Adrenal gland (tissue), 9 donors: ENCODE measurements at regions not wholly inside any gene's neighbourhood (a gene's known extent, or its start where the extent isn't known, plus 50 kb on each side); places are given as distances from the start of the nearest gene placed in this dataset.

Source experiments
- DNase-seq, 7 donors: peaks; one replicate each; pipeline ENCODE4 v3.0.0-alpha.2; 2019 to 2020
- H3K27ac ChIP-seq, 5 donors: fragments of 200-600 bp; sonication (generic) in 4 of 5; 1 replicate in 3 of 5; 2 replicates in 2 of 5; pipeline versions ENCODE4 v1.5.1 to v1.8.0; 2016 to 2020; ENCODE audit warnings: mild to moderate bottlenecking in 1 of 5
- H3K27me3 ChIP-seq: fragments of 200-600 bp; 2 replicates; pipeline ENCODE4 v1.8.0; 2021
- H3K36me3 ChIP-seq, 2 donors: fragments of 200-600 bp; replicated peaks in 1 of 2; 1 replicate in 1 of 2; 2 replicates in 1 of 2; pipeline versions ENCODE4 v1.5.1 to v1.8.0; 2018 to 2022
- H3K4me1 ChIP-seq, 2 donors: fragments of 200-600 bp; replicated peaks in 1 of 2; 1 replicate in 1 of 2; 2 replicates in 1 of 2; pipeline versions ENCODE4 v1.5.1 to v1.8.0; 2018 to 2021
- H3K4me3 ChIP-seq, 4 donors: fragments of 200-600 bp; sonication (generic) in 3 of 4; one replicate each; pipeline ENCODE4 v1.5.1; 2016 to 2018
- H3K9me3 ChIP-seq, 3 donors: fragments of 200-600 bp; sonication (generic) in 1 of 3; replicated peaks in 1 of 3; 1 replicate in 2 of 3; 2 replicates in 1 of 3; pipeline versions ENCODE4 v1.5.1 to v1.8.0; 2016 to 2021
- CTCF ChIP-seq, 6 experiments: fragments of 450-650 bp in 4 of 6; fragments of 200-600 bp in 2 of 6; sonication (generic) in 1 of 6; IDR thresholded peaks; 1 replicate in 5 of 6; 2 replicates in 1 of 6; pipeline versions ENCODE4 v1.5.1 to v1.8.0; 2016 to 2021; ENCODE audit warnings: antibody characterized with exemption in 6 of 6, mild to moderate bottlenecking in 2 of 6, moderate library complexity in 1 of 6
- POLR2A ChIP-seq, 2 donors: fragments of 450-650 bp; IDR thresholded peaks; one replicate each; pipeline ENCODE4 v1.6.1; 2017; ENCODE audit warnings: antibody characterized with exemption in 2 of 2, mild to moderate bottlenecking in 2 of 2, moderate library complexity in 1 of 2
- WGBS, 4 donors: extraction: QIAGEN DNeasy Blood & Tissue Kit in 2 of 4; methylation state at CpG; one replicate each; pipeline versions ENCODE4 v1.1.5 to v1.1.7; 2013 to 2017; 5-methylcytosine and 5-hydroxymethylcytosine counted together
- intact Hi-C, 2 donors: fragments of 100-400 bp; cut with DNase I; formaldehyde crosslinking; loops; one replicate each; pipeline versions ENCODE4 v1.14.1 to v1.15.0; 2022 to 2023
- donor health status: healthy with polysubstance abuse.
- donor health status: Bipolar disorder and iron deficiency.
- donor health status: DM: yes; HTN: yes; CAD: no.
- donor health status: DM: no; HTN: no; CAD: no.
- donor health status: DM: no; HTN: no; CAD: no.

DNA sequence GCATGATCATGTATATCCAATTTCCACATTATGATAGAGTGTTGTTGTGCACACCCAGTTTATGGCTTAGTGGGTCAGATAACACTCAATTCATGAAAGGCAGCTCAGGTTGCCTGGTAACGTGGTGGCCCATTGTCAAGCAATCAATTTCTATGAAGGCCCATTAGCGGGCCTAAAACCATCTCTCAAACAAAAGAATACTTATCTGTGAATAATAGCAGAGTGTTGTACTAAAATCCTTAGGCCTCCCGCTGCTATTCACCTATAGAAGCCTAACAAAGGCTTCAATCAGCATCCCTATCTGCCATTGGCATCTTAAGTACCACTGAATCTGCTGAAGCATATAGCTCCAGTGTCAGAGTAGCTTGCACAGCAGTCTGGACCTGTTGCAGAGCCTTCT, 849.6 kb upstream of the POU3F4 start:
- Histone ChIP-seq H3K27me3 (no peaks in the 10 kb centered on the region), H3K36me3 (no peaks in the 10 kb centered on the region), H3K27ac (no peak overlapping the region), H3K4me1 (no peaks in the 10 kb centered on the region), H3K4me3 (no peak overlapping the region), H3K9me3 (no peaks in the 10 kb centered on the region)
- TF ChIP-seq CTCF (IDR thresholded peaks at IDR 0.05), result no peak
- TF ChIP-seq POLR2A (IDR thresholded peaks at IDR 0.05), result no peak
- no peak for DNase-seq
- 48 to 74% (median 70%) methylated on average over 2 to 3 of the region's 3 CpGs for WGBS, 4 donors
- intact Hi-C loops, result no loop called here

GRCh38 chrX:82666355-82666754, 841.7 kb upstream of the POU3F4 start:
- H3K9me3 ChIP-seq, result no peaks in the 10 kb centered on the region
- TF ChIP-seq POLR2A (IDR thresholded peaks at IDR 0.05) (no peak), CTCF (IDR thresholded peaks at IDR 0.05) (no peak)
- H3K4me3 ChIP-seq, result no peak overlapping the region
- no peak for DNase-seq
- H3K27ac ChIP-seq, result no peak overlapping the region
- peaks cover 3% of the 10 kb centered on the region for H3K27me3 ChIP-seq
- WGBS, 4 donors, result 37 to 47% (median 43%) methylated on average over 3 of the region's 3 CpGs
- no peaks in the 10 kb centered on the region for H3K36me3 ChIP-seq
- intact Hi-C loops, result no loop called here
- no peaks in the 10 kb centered on the region for H3K4me1 ChIP-seq

- H3K27me3 ChIP-seq, result no peaks in the 10 kb centered on the region
- TF ChIP-seq CTCF (IDR thresholded peaks at IDR 0.05) (no peak), POLR2A (IDR thresholded peaks at IDR 0.05) (no peak)
- no peak overlapping the region for H3K27ac ChIP-seq
- no peaks in the 10 kb centered on the region for H3K9me3 ChIP-seq
- intact Hi-C loops, result no loop called here
- no peak overlapping the region for H3K4me3 ChIP-seq
- H3K4me1 ChIP-seq, result no peaks in the 10 kb centered on the region
- H3K36me3 ChIP-seq, result no peaks in the 10 kb centered on the region
- DNase-seq, result no peak
Measured at GRCh38 chrX:82675104-82675503, 833.0 kb upstream of the POU3F4 start.

- TF ChIP-seq POLR2A (IDR thresholded peaks at IDR 0.05), result no peak
- TF ChIP-seq CTCF (IDR thresholded peaks at IDR 0.05), result peak in 2 of 6 experiments; percentile 14 to 42
- H3K9me3 ChIP-seq, result no peaks in the 10 kb centered on the region
- no peaks in the 10 kb centered on the region for H3K4me1 ChIP-seq
- no peak overlapping the region for H3K27ac ChIP-seq
- DNase-seq, result no peak
- H3K27me3 ChIP-seq, result no peaks in the 10 kb centered on the region
- 34 to 46% (median 42%) methylated on average over 2 of the region's 2 CpGs for WGBS, 4 donors
- intact Hi-C loops, result no loop called here
- no peak overlapping the region for H3K4me3 ChIP-seq
- H3K36me3 ChIP-seq, result no peaks in the 10 kb centered on the region
Measured at GRCh38 chrX:82676386-82676785, 831.7 kb upstream of the POU3F4 start.
